ENCODE measurements at regions not wholly inside any gene's neighbourhood (a gene's known extent, or its start where the extent isn't known, plus 50 kb on each side); places are given as distances from the start of the nearest gene placed in this dataset.

- DNase-seq: no peak
- Histone ChIP-seq H3K27ac (no peak overlapping the region), H3K4me1 (replicated peaks in 1 of 2) (no peaks in the 10 kb centered on the region), H3K4me3 (no peak overlapping the region), H3K27me3 (no peaks in the 10 kb centered on the region), H3K36me3 (replicated peaks in 1 of 2) (no peaks in the 10 kb centered on the region), H3K9me3 (replicated peaks in 1 of 3) (no peaks in the 10 kb centered on the region)
- 77 to 95% (median 84%) methylated on average over 1 of the region's 1 CpG for WGBS, 4 donors
- no peak for TF ChIP-seq POLR2A (IDR thresholded peaks at IDR 0.05)
- TF ChIP-seq, protein P1, sequence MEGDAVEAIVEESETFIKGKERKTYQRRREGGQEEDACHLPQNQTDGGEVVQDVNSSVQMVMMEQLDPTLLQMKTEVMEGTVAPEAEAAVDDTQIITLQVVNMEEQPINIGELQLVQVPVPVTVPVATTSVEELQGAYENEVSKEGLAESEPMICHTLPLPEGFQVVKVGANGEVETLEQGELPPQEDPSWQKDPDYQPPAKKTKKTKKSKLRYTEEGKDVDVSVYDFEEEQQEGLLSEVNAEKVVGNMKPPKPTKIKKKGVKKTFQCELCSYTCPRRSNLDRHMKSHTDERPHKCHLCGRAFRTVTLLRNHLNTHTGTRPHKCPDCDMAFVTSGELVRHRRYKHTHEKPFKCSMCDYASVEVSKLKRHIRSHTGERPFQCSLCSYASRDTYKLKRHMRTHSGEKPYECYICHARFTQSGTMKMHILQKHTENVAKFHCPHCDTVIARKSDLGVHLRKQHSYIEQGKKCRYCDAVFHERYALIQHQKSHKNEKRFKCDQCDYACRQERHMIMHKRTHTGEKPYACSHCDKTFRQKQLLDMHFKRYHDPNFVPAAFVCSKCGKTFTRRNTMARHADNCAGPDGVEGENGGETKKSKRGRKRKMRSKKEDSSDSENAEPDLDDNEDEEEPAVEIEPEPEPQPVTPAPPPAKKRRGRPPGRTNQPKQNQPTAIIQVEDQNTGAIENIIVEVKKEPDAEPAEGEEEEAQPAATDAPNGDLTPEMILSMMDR (IDR thresholded peaks at IDR 0.05): no peak
- intact Hi-C loops (cut with DNase I): no loop called here
Observed at GRCh38 chr9:108265065-108265464, 590.7 kb downstream of the ACTL7B start.

GRCh38 chr9:108264093-108264492, 591.7 kb downstream of the ACTL7B start:
- 90 to 100% (median 93%) methylated on average over 4 of the region's 4 CpGs for WGBS, 4 donors
- no peaks in the 10 kb centered on the region for H3K36me3 ChIP-seq (replicated peaks in 1 of 2)
- no peak for TF ChIP-seq POLR2A (IDR thresholded peaks at IDR 0.05)
- TF ChIP-seq, protein P1 (IDR thresholded peaks at IDR 0.05): no peak
- no peaks in the 10 kb centered on the region for H3K9me3 ChIP-seq (replicated peaks in 1 of 3)
- H3K4me1 ChIP-seq (replicated peaks in 1 of 2): no peaks in the 10 kb centered on the region
- H3K27ac ChIP-seq: no peak overlapping the region
- DNase-seq: no peak
- intact Hi-C loops (cut with DNase I): no loop called here
- H3K27me3 ChIP-seq: no peaks in the 10 kb centered on the region
- H3K4me3 ChIP-seq: no peak overlapping the region

DNA sequence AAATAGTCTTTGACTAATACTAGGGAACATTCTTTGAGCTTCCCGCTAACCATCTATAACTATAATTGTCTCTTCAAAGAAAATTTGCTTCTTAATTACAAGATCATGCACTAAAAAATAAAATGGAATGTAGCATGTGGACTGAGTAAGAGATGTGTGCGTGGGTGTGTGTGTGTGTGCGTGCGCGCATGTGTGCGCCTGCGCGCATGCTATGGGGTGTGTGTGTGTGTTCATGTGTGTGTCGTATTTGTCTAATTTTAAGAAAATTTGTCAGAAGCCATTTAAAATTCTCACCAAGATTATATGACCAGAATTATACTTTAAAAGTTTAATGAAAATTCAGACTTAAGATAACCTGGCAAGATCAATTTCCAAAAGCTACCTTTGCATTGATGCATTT, 593.0 kb downstream of the ACTL7B start:
- DNase-seq: no peak
- H3K36me3 ChIP-seq (replicated peaks in 1 of 2): no peaks in the 10 kb centered on the region
- no peaks in the 10 kb centered on the region for H3K27me3 ChIP-seq
- intact Hi-C loops (cut with DNase I): no loop called here
- no peak overlapping the region for H3K4me3 ChIP-seq
- TF ChIP-seq POLR2A (IDR thresholded peaks at IDR 0.05): no peak
- TF ChIP-seq, protein P1 (IDR thresholded peaks at IDR 0.05): no peak
- H3K27ac ChIP-seq: no peak overlapping the region
- H3K9me3 ChIP-seq (replicated peaks in 1 of 3): no peaks in the 10 kb centered on the region
- WGBS, 4 donors: 95 to 98% (median 97%) methylated on average over 9 of the region's 9 CpGs
- H3K4me1 ChIP-seq (replicated peaks in 1 of 2): no peaks in the 10 kb centered on the region

DNA sequence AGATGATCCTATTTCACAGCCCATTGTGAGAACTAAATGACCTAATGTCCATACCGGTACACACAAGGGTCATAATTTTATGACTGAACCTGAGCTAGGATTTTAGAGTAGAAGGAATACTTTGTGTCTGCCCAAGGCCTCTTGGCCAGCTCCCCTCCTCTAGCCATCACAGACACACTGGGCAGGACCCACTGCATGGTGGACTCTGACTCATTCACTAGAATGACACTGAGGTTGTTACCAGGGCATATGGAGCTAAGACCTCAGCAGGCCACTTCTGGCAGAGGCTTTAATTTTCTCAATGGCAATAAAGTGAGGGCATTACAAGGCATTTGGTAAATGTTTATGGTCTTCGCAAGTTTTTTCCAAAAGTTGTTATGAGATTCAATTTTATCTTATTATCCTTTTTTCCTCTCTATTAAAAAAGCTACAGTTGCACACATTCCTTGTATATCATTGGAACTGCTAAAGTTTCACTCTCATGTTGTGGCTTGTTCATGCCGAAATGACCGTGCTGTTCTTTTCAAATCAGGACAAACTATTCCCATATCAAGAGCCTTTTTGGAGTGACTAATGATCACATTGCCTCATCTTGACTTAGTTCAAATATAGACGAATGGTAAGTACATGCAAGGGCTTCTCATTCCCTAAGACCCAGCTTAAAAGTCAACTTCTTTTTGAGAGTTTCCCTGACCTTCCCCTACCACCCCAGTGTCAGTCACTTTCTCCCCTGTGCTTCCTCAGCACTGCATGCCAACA, 595.7 kb downstream of the ACTL7B start:
- WGBS, 4 donors: 92 to 94% (median 93%) methylated on average over 5 of the region's 5 CpGs
- no peaks in the 10 kb centered on the region for H3K36me3 ChIP-seq (replicated peaks in 1 of 2)
- no peak overlapping the region for H3K27ac ChIP-seq
- no peaks in the 10 kb centered on the region for H3K27me3 ChIP-seq
- intact Hi-C loops (cut with DNase I): no loop called here
- no peaks in the 10 kb centered on the region for H3K9me3 ChIP-seq (replicated peaks in 1 of 3)
- DNase-seq: no peak
- TF ChIP-seq POLR2A (IDR thresholded peaks at IDR 0.05): no peak
- TF ChIP-seq, protein P1 (IDR thresholded peaks at IDR 0.05): no peak
- no peaks in the 10 kb centered on the region for H3K4me1 ChIP-seq (replicated peaks in 1 of 2)
- no peak overlapping the region for H3K4me3 ChIP-seq

Data from adrenal gland (tissue), 9 donors.